GM18511 (cell line): ENCODE measurements at regions not wholly inside any gene's neighbourhood (a gene's known extent, or its start where the extent isn't known, plus 50 kb on each side); places are given as distances from the start of the nearest gene placed in this dataset.
"Not testable (repeated sequence)": the region's sequence is repeated elsewhere in the genome, so short reads cannot be mapped to it uniquely, and the experiment has no call there.

Experiments used
- ATAC-seq: cut with Tn5 transposase; IDR thresholded peaks from one replicate; pipeline ENCODE4 v1.9.1; 2021; ENCODE audit warnings: mild to moderate bottlenecking, moderate library complexity; ENCODE audit not compliant: unreplicated experiment

DNA sequence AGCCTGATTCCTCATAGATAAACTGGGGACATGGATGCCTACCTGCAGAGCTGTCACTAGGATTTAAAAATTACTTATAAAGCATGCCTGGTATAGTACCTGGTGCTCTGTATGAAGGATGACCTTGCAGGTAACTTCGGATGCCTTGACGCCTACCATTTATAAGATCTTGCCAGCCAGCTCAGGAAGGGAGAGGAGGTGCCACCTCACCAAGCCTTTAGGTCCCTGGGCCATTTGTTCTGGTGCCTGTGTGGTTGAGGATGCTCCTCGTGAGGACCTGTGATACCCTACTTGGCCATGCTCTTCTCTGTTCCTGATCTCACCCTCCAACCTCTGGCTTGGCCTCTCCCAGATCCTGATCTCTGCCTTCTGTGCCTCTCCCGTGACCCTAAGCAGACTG is 85.2 kb downstream of the FDX1 start:
- ATAC-seq = no peak

DNA sequence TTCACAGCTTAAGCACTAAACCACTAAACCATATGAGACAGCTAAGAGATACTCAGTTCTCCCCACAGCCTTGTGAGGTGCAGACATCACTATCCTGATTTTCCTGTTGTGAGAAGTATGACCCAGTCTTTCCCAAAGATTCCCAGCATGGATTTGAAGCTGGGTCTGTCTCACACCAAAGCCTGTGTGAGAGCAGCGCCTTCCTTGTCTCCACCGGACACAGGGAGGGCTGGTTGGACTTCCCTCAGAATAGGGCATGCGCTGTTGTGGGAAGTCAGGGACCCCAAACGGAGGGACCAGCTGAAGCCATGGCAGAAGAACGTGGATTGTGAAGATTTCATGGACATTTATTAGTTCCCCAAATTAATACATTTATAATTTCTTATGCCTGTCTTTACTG is 87.6 kb downstream of the FDX1 start:
- not testable (repeated sequence) for ATAC-seq

GRCh38 chr11:110518809-110519514 is 89.2 kb downstream of the FDX1 start:
- ATAC-seq = no peak

DNA sequence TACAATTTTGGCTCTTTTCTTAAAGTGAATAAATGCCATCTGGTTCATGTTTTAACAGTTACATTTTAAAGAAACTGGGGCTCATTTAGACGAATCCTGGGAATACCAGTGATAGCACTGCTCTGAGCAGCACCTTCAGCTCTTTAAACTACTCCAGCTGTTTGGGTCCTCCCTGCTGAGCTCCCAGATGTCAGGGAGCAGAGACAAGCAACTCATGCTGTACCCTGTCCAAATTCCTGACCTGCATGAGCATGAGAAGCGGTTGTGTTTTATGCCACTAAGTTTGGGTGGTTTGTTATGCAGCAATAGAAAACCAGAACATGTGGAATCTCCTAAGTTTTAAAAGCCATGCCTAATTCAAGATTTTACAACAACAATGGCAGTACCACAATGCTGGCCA is 90.0 kb downstream of the FDX1 start:
- no peak for ATAC-seq

- ATAC-seq = no peak
Observed at GRCh38 chr11:110522471-110522870, 92.7 kb downstream of the FDX1 start.

- no peak for ATAC-seq
Observed at GRCh38 chr11:110524238-110524637, 94.5 kb downstream of the FDX1 start.

DNA sequence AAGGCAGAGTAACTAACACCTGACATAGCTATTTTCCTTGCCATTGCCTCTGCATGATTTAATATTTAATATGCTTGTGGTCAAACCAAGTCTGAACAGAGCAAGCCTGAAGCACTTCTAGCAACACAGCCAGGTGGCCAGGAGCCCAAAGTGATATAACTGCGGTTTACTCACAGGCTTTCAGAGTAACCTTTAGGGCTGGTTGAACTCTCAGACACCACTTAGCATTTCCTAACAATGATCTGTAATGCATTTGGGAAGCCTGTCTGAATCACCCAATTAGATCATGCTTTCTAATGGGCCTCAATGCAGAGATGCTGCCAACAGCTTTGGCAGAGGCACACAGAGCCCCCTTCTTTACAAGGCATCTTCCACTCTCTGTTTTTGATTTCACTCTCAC is 96.1 kb downstream of the FDX1 start:
- ATAC-seq = peak; percentile 91

GRCh38 chr11:110526323-110526722 is 96.6 kb downstream of the FDX1 start:
- peak; percentile 75 for ATAC-seq
